Body of pancreas (tissue), 4 donors: ENCODE measurements at regions not wholly inside any gene's neighbourhood (a gene's known extent, or its start where the extent isn't known, plus 50 kb on each side); places are given as distances from the start of the nearest gene placed in this dataset.

Source experiments
- ATAC-seq: fragments of 150-250 bp; one replicate; pipeline ENCODE4 v1.9.1; 2016
- DNase-seq, 4 donors: peaks; one replicate each; pipeline ENCODE4 v3.0.0-alpha.2; 2019
- H3K27ac ChIP-seq, 4 donors: fragments of 200-600 bp; sonication (generic); 1 replicate in 3 of 4; 2 replicates in 1 of 4; pipeline versions ENCODE4 v1.5.1 to v1.6.1; 2016 to 2019; ENCODE audit warnings: mild to moderate bottlenecking in 1 of 4, mixed read lengths in 1 of 4, moderate library complexity in 1 of 4
- H3K27me3 ChIP-seq, 2 donors: fragments of 200-600 bp; sonication (generic); one replicate each; pipeline ENCODE4 v1.6.0; 2016; ENCODE audit warnings: mild to moderate bottlenecking in 1 of 2
- H3K36me3 ChIP-seq, 2 donors: fragments of 200-600 bp; sonication (generic); replicated peaks in 1 of 2; 2 replicates each; pipeline ENCODE4 v1.5.1; 2016; ENCODE audit warnings: low read depth in 2 of 2; ENCODE audit not compliant: insufficient read depth in 1 of 2
- H3K4me1 ChIP-seq: fragments of 200-600 bp; sonication (generic); one replicate; pipeline ENCODE4 v1.6.0; 2016
- H3K4me3 ChIP-seq, 2 donors: fragments of 200-600 bp; sonication (generic); 1 replicate in 1 of 2; 2 replicates in 1 of 2; pipeline ENCODE4 v1.5.1; 2016 to 2019
- H3K9me3 ChIP-seq, 3 donors: fragments of 200-600 bp; sonication (generic); 1 replicate in 2 of 3; 2 replicates in 1 of 3; pipeline ENCODE4 v1.5.1; 2016
- POLR2A ChIP-seq, 3 donors: fragments of 450-650 bp; IDR thresholded peaks; one replicate each; pipeline ENCODE4 v1.6.1; 2016; ENCODE audit warnings: antibody characterized with exemption in 3 of 3, mild to moderate bottlenecking in 2 of 3
- WGBS, 2 donors: methylation state at CpG; one replicate each; pipeline ENCODE4 v1.1.5; 2017; 5-methylcytosine and 5-hydroxymethylcytosine counted together
- intact Hi-C: fragments of 100-400 bp; cut with DNase I; formaldehyde crosslinking; loops from one replicate; pipeline ENCODE4 v1.15.1; 2023
- TF ChIP-seq, protein P1 (sequence below), 7 experiments: fragments of 450-650 bp in 4 of 7; fragments of 200-600 bp in 3 of 7; sonication (generic) in 3 of 7; IDR thresholded peaks; one replicate each; pipeline ENCODE4 v1.5.1; 2016 to 2019; ENCODE audit warnings: antibody characterized with exemption in 7 of 7

DNA sequence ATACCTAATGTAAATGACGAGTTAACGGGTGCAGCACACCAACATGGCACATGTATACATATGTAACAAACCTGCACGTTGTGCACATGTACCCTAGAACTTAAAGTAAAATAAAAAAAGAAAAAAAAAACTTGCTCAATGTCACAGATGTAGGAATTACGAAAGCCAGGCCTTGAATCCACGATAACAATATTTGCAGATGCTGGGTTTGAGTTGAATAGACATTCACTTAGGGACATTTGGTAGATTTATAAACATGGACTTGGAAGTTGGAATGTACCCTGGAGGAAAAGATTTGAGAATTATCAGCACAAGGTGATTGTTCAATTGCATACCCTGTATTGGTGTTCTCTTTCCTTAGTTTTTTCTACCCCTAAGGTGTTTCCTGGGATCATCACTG lies 260.2 kb upstream of the PEX5L start:
- no peak overlapping the region for H3K4me3 ChIP-seq
- no peaks in the 10 kb centered on the region for H3K9me3 ChIP-seq
- peak overlapping the region; percentile 44 to 86 (median 74) for H3K27ac ChIP-seq
- DNase-seq: peak in 3 of 4 donors; percentile 16 to 63 (median 41)
- intact Hi-C loops: no loop called here
- H3K27me3 ChIP-seq: no peaks in the 10 kb centered on the region
- no peaks in the 10 kb centered on the region for H3K36me3 ChIP-seq
- ATAC-seq: peak; percentile 63
- TF ChIP-seq, protein P1, sequence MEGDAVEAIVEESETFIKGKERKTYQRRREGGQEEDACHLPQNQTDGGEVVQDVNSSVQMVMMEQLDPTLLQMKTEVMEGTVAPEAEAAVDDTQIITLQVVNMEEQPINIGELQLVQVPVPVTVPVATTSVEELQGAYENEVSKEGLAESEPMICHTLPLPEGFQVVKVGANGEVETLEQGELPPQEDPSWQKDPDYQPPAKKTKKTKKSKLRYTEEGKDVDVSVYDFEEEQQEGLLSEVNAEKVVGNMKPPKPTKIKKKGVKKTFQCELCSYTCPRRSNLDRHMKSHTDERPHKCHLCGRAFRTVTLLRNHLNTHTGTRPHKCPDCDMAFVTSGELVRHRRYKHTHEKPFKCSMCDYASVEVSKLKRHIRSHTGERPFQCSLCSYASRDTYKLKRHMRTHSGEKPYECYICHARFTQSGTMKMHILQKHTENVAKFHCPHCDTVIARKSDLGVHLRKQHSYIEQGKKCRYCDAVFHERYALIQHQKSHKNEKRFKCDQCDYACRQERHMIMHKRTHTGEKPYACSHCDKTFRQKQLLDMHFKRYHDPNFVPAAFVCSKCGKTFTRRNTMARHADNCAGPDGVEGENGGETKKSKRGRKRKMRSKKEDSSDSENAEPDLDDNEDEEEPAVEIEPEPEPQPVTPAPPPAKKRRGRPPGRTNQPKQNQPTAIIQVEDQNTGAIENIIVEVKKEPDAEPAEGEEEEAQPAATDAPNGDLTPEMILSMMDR (IDR thresholded peaks at IDR 0.05): no peak
- no peak for TF ChIP-seq POLR2A (IDR thresholded peaks at IDR 0.05)
- 25 to 33% methylated on average over 5 of the region's 5 CpGs for WGBS, 2 donors
- peaks cover 63% of the 10 kb centered on the region for H3K4me1 ChIP-seq

- no peak for TF ChIP-seq POLR2A (IDR thresholded peaks at IDR 0.05)
- TF ChIP-seq, protein P1 (IDR thresholded peaks at IDR 0.05): no peak
- no peaks in the 10 kb centered on the region for H3K36me3 ChIP-seq
- H3K27me3 ChIP-seq: no peaks in the 10 kb centered on the region
- DNase-seq: no peak
- H3K9me3 ChIP-seq: no peaks in the 10 kb centered on the region
- peaks cover 24% of the 10 kb centered on the region for H3K4me1 ChIP-seq
- intact Hi-C loops: no loop called here
- peak overlapping the region in 3 of 4 donors; percentile 8 to 80 (median 57) for H3K27ac ChIP-seq
- no peak overlapping the region for H3K4me3 ChIP-seq
- WGBS, 2 donors: 24 to 40% methylated on average over 1 of the region's 1 CpG
- ATAC-seq: peak; percentile 41
Observed at GRCh38 chr3:180306155-180306554, 269.4 kb upstream of the PEX5L start.

DNA sequence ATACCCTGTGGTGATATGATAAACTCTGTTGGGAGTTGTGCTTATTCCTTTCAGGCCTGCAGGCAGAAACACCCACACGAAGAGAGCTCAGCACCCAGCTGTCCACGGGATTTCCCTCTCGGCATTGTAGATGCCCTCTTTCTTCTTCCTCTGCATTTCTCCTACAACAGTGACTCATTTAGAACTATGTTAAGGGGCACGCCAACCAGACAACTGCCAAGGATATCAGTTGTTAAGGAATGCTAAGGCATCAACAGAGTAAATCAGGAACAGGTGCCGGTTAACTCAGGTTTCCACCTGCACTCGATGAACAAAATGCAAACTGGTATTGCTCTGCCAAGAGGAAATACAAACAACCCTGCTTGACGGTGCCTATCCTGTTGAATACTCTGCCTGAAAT lies 270.0 kb upstream of the PEX5L start:
- ATAC-seq (peak; percentile 82), DNase-seq (peak; percentile 29 to 69 (median 42))

GRCh38 chr3:180311242-180311641 lies 274.5 kb upstream of the PEX5L start:
- Histone ChIP-seq H3K27me3 (no peaks in the 10 kb centered on the region), H3K27ac (no peak overlapping the region), H3K4me1 (peaks cover 14% of the 10 kb centered on the region), H3K4me3 (no peak overlapping the region), H3K36me3 (no peaks in the 10 kb centered on the region), H3K9me3 (no peaks in the 10 kb centered on the region)
- 8 to 32% methylated on average over 1 of the region's 1 CpG for WGBS, 2 donors
- intact Hi-C loops: no loop called here
- DNase-seq: no peak
- ATAC-seq: no peak
- TF ChIP-seq, protein P1 (IDR thresholded peaks at IDR 0.05): no peak
- no peak for TF ChIP-seq POLR2A (IDR thresholded peaks at IDR 0.05)

More for the DNA sequence above, 270.0 kb upstream of the PEX5L start:
- intact Hi-C loops: no loop called here
- 19 to 22% methylated on average over 7 of the region's 7 CpGs for WGBS, 2 donors
- Histone ChIP-seq H3K4me1 (peaks cover 24% of the 10 kb centered on the region), H3K27me3 (no peaks in the 10 kb centered on the region), H3K9me3 (no peaks in the 10 kb centered on the region), H3K27ac (peak overlapping the region in 3 of 4 donors; percentile 52 to 80 (median 57)), H3K36me3 (no peaks in the 10 kb centered on the region), H3K4me3 (no peak overlapping the region)
- TF ChIP-seq POLR2A (IDR thresholded peaks at IDR 0.05): peak in 1 of 3 donors; percentile 17
- TF ChIP-seq, protein P1 (IDR thresholded peaks at IDR 0.05): no peak

- H3K9me3 ChIP-seq: no peaks in the 10 kb centered on the region
- ATAC-seq: no peak
- no peaks in the 10 kb centered on the region for H3K27me3 ChIP-seq
- no peak overlapping the region for H3K4me3 ChIP-seq
- H3K27ac ChIP-seq: no peak overlapping the region
- no peaks in the 10 kb centered on the region for H3K36me3 ChIP-seq
- WGBS, 2 donors: 37 to 49% methylated on average over 2 of the region's 2 CpGs
- no peak for DNase-seq
- no peak for TF ChIP-seq POLR2A (IDR thresholded peaks at IDR 0.05)
- TF ChIP-seq, protein P1 (IDR thresholded peaks at IDR 0.05): no peak
- peaks cover 9% of the 10 kb centered on the region for H3K4me1 ChIP-seq
- intact Hi-C loops: no loop called here
Observed at GRCh38 chr3:180316321-180316720, 279.6 kb upstream of the PEX5L start.
